CD14-positive monocyte (primary cell): ENCODE measurements at regions not wholly inside any gene's neighbourhood (a gene's known extent, or its start where the extent isn't known, plus 50 kb on each side); places are given as distances from the start of the nearest gene placed in this dataset.

Experiments used
- DNase-seq, 3 donors: peaks; one replicate each; pipeline ENCODE4 v3.0.0-alpha.2; 2011 to 2022
- H2AFZ ChIP-seq: 2 replicates; pipeline ENCODE4 v1.6.0; 2012; ENCODE audit warnings: mild to moderate bottlenecking, low read depth, low read length, inconsistent platforms; ENCODE audit not compliant: insufficient read depth, poor library complexity, severe bottlenecking
- H3K27ac ChIP-seq, 2 donors: 1 replicate in 1 of 2; 2 replicates in 1 of 2; pipeline ENCODE4 v1.5.1; 2012 to 2013; ENCODE audit warnings: low read length in 2 of 2, control low read depth in 1 of 2, inconsistent platforms in 1 of 2, low read depth in 1 of 2, mild to moderate bottlenecking in 1 of 2
- H3K27me3 ChIP-seq, 2 donors: one replicate each; pipeline versions ENCODE4 v1.6.0 to v1.6.1; 2011 to 2013; ENCODE audit warnings: low read length in 2 of 2; ENCODE audit not compliant: control insufficient read depth in 2 of 2, insufficient read depth in 2 of 2
- H3K36me3 ChIP-seq, 2 donors: replicated peaks in 1 of 2; 1 replicate in 1 of 2; 2 replicates in 1 of 2; pipeline versions ENCODE4 v1.5.1 to v1.6.1; 2012 to 2013; ENCODE audit warnings: low read length in 2 of 2, control low read depth in 1 of 2, inconsistent platforms in 1 of 2, mild to moderate bottlenecking in 1 of 2; ENCODE audit not compliant: insufficient read depth in 2 of 2, control insufficient read depth in 1 of 2
- H3K4me1 ChIP-seq, 2 donors: 1 replicate in 1 of 2; 2 replicates in 1 of 2; pipeline versions ENCODE4 v1.5.1 to v1.6.1; 2012 to 2013; ENCODE audit warnings: low read length in 2 of 2, control low read depth in 1 of 2, inconsistent platforms in 1 of 2, mild to moderate bottlenecking in 1 of 2, moderate library complexity in 1 of 2; ENCODE audit not compliant: insufficient read depth in 2 of 2, control insufficient read depth in 1 of 2
- H3K4me2 ChIP-seq: replicated peaks from 2 replicates; pipeline ENCODE3; 2012; ENCODE audit warnings: low read length, moderate library complexity, mild to moderate bottlenecking; ENCODE audit not compliant: poor library complexity, severe bottlenecking; ENCODE audit errors: extremely low read depth
- H3K4me3 ChIP-seq, 3 experiments: fragments of 200-600 bp in 1 of 3; sonication (generic) in 1 of 3; replicated peaks in 1 of 3; 1 replicate in 2 of 3; 2 replicates in 1 of 3; pipeline ENCODE4 v1.5.1; 2011 to 2013; ENCODE audit warnings: low read length in 3 of 3, mild to moderate bottlenecking in 3 of 3, control low read depth in 2 of 3, low read depth in 2 of 3, inconsistent platforms in 1 of 3, moderate library complexity in 1 of 3
- H3K79me2 ChIP-seq: 2 replicates; pipeline ENCODE4 v1.6.0; 2012; ENCODE audit warnings: mild to moderate bottlenecking, control low read depth, inconsistent platforms, low read length, moderate library complexity; ENCODE audit not compliant: insufficient read depth
- H3K9ac ChIP-seq: 2 replicates; pipeline ENCODE4 v1.6.0; 2017; ENCODE audit warnings: low read length, mild to moderate bottlenecking; ENCODE audit not compliant: insufficient read depth, poor library complexity, severe bottlenecking
- H3K9me3 ChIP-seq, 2 donors: replicated peaks in 1 of 2; 1 replicate in 1 of 2; 2 replicates in 1 of 2; pipeline versions ENCODE4 v1.5.1 to v1.6.1; 2012 to 2013; ENCODE audit warnings: low read length in 2 of 2, control low read depth in 1 of 2; ENCODE audit not compliant: control insufficient read depth in 1 of 2, insufficient read depth in 1 of 2
- H4K20me1 ChIP-seq: 2 replicates; pipeline ENCODE4 v1.6.0; 2012; ENCODE audit warnings: mild to moderate bottlenecking, low read length, control low read depth, moderate library complexity; ENCODE audit not compliant: insufficient read depth
- H3K27ac Mint-ChIP-seq, 7 donors: one replicate each; pipeline ENCODE4 v1.8.0; 2020; ENCODE audit warnings: mild to moderate bottlenecking in 7 of 7, mixed read lengths in 7 of 7, moderate library complexity in 6 of 7, inconsistent platforms in 2 of 7
- H3K27me3 Mint-ChIP-seq, 3 donors: one replicate each; pipeline ENCODE4 v1.8.0; 2021 to 2022; ENCODE audit warnings: low read depth in 3 of 3, mild to moderate bottlenecking in 3 of 3, mixed read lengths in 3 of 3, moderate library complexity in 3 of 3, inconsistent platforms in 1 of 3
- H3K36me3 Mint-ChIP-seq, 2 donors: one replicate each; pipeline ENCODE4 v1.8.0; 2020; ENCODE audit warnings: mixed read lengths in 2 of 2, inconsistent platforms in 1 of 2, mild to moderate bottlenecking in 1 of 2
- H3K4me1 Mint-ChIP-seq: one replicate; pipeline ENCODE4 v1.8.0; 2020; ENCODE audit warnings: mild to moderate bottlenecking, mixed read lengths
- H3K4me3 Mint-ChIP-seq, 2 donors: one replicate each; pipeline ENCODE4 v1.8.0; 2020; ENCODE audit warnings: mild to moderate bottlenecking in 2 of 2, mixed read lengths in 2 of 2, moderate library complexity in 1 of 2
- H3K9me3 Mint-ChIP-seq, 7 donors: one replicate each; pipeline ENCODE4 v1.8.0; 2020 to 2022; ENCODE audit warnings: mixed read lengths in 7 of 7, mild to moderate bottlenecking in 6 of 7, moderate library complexity in 6 of 7, inconsistent platforms in 2 of 7
- WGBS: methylation state at CpG from one replicate; pipeline ENCODE4 v1.1.5; 2013; ENCODE audit warnings: missing lambda C conversion rate; ENCODE audit not compliant: insufficient coverage; 5-methylcytosine and 5-hydroxymethylcytosine counted together
- intact Hi-C, 2 donors: fragments of 100-400 bp; cut with micrococcal nuclease; formaldehyde crosslinking; loops; one replicate each; pipeline versions ENCODE4 v1.15.0 to v1.15.1; 2023
- TF ChIP-seq, protein P1 (sequence below): fragments of 200-600 bp; IDR thresholded peaks from one replicate; pipeline ENCODE4 v1.8.0; 2022; ENCODE audit warnings: antibody characterized with exemption, mild to moderate bottlenecking

DNA sequence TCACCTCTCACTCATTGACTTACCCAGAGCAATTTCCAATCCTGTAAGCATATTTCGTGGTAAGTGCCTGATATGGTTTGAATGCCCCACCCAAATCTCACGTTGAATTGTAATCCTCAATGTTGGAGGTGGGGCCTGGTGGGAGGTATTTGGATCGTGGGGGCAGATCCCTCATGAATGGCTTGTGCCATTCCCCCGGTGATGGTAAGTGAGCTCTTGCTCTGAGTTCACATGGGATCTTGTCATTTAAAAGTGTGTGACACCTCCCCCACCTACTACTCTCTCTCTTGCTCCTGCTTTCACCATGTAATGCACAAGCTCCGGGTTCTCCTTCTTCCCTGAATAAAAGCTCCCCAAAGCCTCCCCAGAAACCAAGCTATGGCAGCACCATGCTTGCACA is 1165.5 kb downstream of the CDH12 start:
- intact Hi-C loops = no loop called here
- no peaks in the 10 kb centered on the region for H3K4me1 ChIP-seq
- Mint-ChIP-seq H3K4me1 (no peaks in the 10 kb centered on the region), H3K36me3 (no peaks in the 10 kb centered on the region), H3K27ac (no peak overlapping the region), H3K9me3 (peaks cover 0 to 4% (median 0%) of the 10 kb centered on the region in 7 donors), H3K4me3 (no peak overlapping the region), H3K27me3 (no peaks in the 10 kb centered on the region)
- H3K4me2 ChIP-seq = no peak overlapping the region
- TF ChIP-seq, protein P1, sequence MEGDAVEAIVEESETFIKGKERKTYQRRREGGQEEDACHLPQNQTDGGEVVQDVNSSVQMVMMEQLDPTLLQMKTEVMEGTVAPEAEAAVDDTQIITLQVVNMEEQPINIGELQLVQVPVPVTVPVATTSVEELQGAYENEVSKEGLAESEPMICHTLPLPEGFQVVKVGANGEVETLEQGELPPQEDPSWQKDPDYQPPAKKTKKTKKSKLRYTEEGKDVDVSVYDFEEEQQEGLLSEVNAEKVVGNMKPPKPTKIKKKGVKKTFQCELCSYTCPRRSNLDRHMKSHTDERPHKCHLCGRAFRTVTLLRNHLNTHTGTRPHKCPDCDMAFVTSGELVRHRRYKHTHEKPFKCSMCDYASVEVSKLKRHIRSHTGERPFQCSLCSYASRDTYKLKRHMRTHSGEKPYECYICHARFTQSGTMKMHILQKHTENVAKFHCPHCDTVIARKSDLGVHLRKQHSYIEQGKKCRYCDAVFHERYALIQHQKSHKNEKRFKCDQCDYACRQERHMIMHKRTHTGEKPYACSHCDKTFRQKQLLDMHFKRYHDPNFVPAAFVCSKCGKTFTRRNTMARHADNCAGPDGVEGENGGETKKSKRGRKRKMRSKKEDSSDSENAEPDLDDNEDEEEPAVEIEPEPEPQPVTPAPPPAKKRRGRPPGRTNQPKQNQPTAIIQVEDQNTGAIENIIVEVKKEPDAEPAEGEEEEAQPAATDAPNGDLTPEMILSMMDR = no peak
- H3K9ac ChIP-seq = no peak overlapping the region
- no peak for DNase-seq
- H2AFZ ChIP-seq = no peak overlapping the region
- 100% methylated on average over 1 of the region's 5 CpGs for WGBS
- H4K20me1 ChIP-seq = no peaks in the 10 kb centered on the region
- H3K27ac ChIP-seq = no peak overlapping the region
- no peaks in the 10 kb centered on the region for H3K36me3 ChIP-seq
- no peaks in the 10 kb centered on the region for H3K27me3 ChIP-seq
- peaks cover 4 to 5% of the 10 kb centered on the region in 2 donors for H3K9me3 ChIP-seq
- H3K79me2 ChIP-seq = no peaks in the 10 kb centered on the region
- H3K4me3 ChIP-seq = no peak overlapping the region

DNA sequence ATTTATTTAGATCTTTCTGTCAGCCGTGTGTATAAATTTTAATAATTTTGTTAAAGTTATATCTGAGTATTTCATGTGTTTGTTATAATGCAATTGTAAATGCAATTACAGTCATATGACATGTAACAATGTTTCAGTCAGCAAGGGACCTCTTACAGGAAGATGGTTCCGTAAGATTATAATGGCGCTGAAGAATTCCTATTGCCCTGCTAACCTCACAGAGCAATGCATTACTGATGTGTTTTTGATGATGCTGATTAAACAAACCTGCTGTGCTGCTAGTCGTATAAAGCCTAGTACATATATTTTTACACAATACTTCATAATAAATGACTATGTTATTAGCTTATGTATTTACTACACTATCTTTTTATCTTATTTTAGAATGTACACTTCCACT is 1166.4 kb downstream of the CDH12 start:
- Histone ChIP-seq H4K20me1 (no peaks in the 10 kb centered on the region), H3K4me2 (no peak overlapping the region), H2AFZ (no peak overlapping the region), H3K27me3 (no peaks in the 10 kb centered on the region), H3K4me1 (no peaks in the 10 kb centered on the region), H3K9me3 (peaks cover 4 to 5% of the 10 kb centered on the region in 2 donors), H3K36me3 (no peaks in the 10 kb centered on the region), H3K4me3 (no peak overlapping the region), H3K79me2 (no peaks in the 10 kb centered on the region), H3K27ac (no peak overlapping the region), H3K9ac (no peak overlapping the region)
- peaks cover 0 to 4% (median 0%) of the 10 kb centered on the region in 7 donors for H3K9me3 Mint-ChIP-seq
- DNase-seq = no peak
- H3K27ac Mint-ChIP-seq = no peak overlapping the region
- H3K36me3 Mint-ChIP-seq = no peaks in the 10 kb centered on the region
- TF ChIP-seq, protein P1 = no peak
- H3K4me3 Mint-ChIP-seq = no peak overlapping the region
- no peaks in the 10 kb centered on the region for H3K27me3 Mint-ChIP-seq
- WGBS = no CpG with 5 or more reads among the region's 4 CpGs
- intact Hi-C loops = no loop called here
- H3K4me1 Mint-ChIP-seq = no peaks in the 10 kb centered on the region
